ENCODE measurements at regions not wholly inside any gene's neighbourhood (a gene's known extent, or its start where the extent isn't known, plus 50 kb on each side); places are given as distances from the start of the nearest gene placed in this dataset.

- H3K4me3 Mint-ChIP-seq: no peak overlapping the region
- no peaks in the 10 kb centered on the region for H3K9me3 Mint-ChIP-seq (ENCODE audit: low read depth)
- no peaks in the 10 kb centered on the region for H3K36me3 Mint-ChIP-seq
- no peaks in the 10 kb centered on the region for H3K4me1 Mint-ChIP-seq (ENCODE audit: low read depth)
- peaks cover 9% of the 10 kb centered on the region for H3K27me3 Mint-ChIP-seq
- H3K27ac Mint-ChIP-seq: no peak overlapping the region
These were observed 448.9 kb downstream of the MED10 start for GRCh38 chr5:5929291-5930020.

DNA sequence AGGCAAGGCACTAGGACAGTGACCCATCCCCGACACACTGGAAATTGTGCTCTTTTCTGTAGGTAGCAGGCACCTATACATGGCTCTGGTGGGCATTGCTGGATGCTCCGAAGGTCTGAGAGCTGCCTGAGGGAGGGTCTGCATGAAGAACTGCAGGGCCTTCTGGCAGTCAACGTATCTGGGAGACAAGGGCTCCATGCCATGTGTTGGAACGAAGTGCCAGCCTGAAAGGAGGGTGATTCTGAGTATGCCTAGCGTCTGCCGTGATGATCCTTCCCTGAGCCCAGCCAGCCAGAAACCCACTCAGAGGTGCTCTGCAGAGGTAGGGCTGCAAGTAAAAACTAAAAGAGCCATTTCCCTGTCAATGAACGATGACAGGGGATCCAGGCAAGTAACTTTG, 453.2 kb downstream of the MED10 start:
- H3K9me3 Mint-ChIP-seq (ENCODE audit: low read depth): no peaks in the 10 kb centered on the region
- H3K4me3 Mint-ChIP-seq: no peak overlapping the region
- H3K27ac Mint-ChIP-seq: no peak overlapping the region
- H3K27me3 Mint-ChIP-seq: peaks cover 5% of the 10 kb centered on the region
- no peaks in the 10 kb centered on the region for H3K36me3 Mint-ChIP-seq
- no peaks in the 10 kb centered on the region for H3K4me1 Mint-ChIP-seq (ENCODE audit: low read depth)

DNA sequence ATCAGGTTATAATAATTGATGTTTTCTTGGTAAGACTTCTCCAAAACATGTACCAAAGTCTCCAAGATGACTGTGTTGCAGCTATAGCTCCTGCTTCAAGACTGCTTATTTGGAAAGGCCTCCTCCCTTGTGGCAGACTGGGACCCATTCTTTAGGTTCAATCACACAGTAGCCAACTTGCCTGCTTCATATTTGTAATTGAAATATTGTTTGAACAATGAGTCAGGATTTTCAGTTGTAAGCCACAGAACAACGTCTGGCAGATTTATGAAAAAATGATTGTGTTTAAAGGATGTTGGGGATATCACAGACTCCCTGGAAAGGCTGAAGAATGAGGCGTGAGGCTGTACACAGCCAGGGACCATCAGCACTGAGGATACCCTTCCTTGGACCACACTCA, 458.9 kb downstream of the MED10 start:
- Mint-ChIP-seq H3K27me3 (no peaks in the 10 kb centered on the region), H3K27ac (no peak overlapping the region), H3K9me3 (ENCODE audit: low read depth) (no peaks in the 10 kb centered on the region), H3K36me3 (no peaks in the 10 kb centered on the region), H3K4me1 (ENCODE audit: low read depth) (no peaks in the 10 kb centered on the region), H3K4me3 (no peak overlapping the region)

DNA sequence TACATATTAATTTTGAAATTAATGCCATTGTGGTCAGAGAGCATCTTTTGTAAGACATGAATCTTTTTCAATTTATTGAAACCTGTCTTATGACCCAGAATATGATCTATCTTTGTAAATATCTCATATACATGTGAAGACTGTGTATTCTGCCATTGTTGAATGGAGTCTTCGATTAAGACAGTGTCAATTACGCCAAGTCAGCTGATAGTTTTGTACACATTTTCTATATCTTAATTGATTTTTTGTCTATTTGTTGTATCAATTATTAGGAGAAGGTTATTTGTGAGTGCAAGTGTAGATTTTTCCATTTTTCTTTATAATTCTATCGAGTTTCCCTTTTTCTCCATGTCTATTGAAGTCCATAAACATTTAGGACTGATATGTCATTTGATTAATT, 471.6 kb downstream of the MED10 start:
- no peaks in the 10 kb centered on the region for H3K36me3 Mint-ChIP-seq
- no peaks in the 10 kb centered on the region for H3K9me3 Mint-ChIP-seq (ENCODE audit: low read depth)
- peaks cover 4% of the 10 kb centered on the region for H3K27me3 Mint-ChIP-seq
- H3K4me1 Mint-ChIP-seq (ENCODE audit: low read depth): no peaks in the 10 kb centered on the region
- H3K27ac Mint-ChIP-seq: no peak overlapping the region
- H3K4me3 Mint-ChIP-seq: no peak overlapping the region

DNA sequence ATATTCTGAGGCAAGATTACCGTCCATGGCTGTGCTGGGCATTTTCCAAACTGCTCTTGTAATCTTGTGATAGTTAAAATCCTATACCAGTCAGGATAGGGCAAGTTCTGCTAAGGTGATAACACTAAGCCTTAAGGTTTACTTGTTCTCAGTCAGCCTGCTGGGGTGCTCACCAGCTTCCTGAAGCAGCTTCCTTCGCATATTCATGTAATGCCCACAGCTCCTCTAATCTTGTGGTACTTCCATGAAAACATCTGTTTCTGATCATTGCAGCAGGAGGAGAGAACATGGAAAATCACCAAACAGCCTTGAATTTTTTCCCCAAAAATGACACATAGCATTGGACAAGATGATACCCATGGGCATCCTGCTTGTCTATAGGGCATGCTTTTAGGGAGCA, 473.2 kb downstream of the MED10 start:
- Mint-ChIP-seq H3K4me1 (ENCODE audit: low read depth) (no peaks in the 10 kb centered on the region), H3K4me3 (no peak overlapping the region), H3K27me3 (peaks cover 4% of the 10 kb centered on the region), H3K9me3 (ENCODE audit: low read depth) (no peaks in the 10 kb centered on the region), H3K36me3 (no peaks in the 10 kb centered on the region), H3K27ac (no peak overlapping the region)

- no peak overlapping the region for H3K4me3 Mint-ChIP-seq
These were observed 474.2 kb downstream of the MED10 start for GRCh38 chr5:5904113-5904512.

DNA sequence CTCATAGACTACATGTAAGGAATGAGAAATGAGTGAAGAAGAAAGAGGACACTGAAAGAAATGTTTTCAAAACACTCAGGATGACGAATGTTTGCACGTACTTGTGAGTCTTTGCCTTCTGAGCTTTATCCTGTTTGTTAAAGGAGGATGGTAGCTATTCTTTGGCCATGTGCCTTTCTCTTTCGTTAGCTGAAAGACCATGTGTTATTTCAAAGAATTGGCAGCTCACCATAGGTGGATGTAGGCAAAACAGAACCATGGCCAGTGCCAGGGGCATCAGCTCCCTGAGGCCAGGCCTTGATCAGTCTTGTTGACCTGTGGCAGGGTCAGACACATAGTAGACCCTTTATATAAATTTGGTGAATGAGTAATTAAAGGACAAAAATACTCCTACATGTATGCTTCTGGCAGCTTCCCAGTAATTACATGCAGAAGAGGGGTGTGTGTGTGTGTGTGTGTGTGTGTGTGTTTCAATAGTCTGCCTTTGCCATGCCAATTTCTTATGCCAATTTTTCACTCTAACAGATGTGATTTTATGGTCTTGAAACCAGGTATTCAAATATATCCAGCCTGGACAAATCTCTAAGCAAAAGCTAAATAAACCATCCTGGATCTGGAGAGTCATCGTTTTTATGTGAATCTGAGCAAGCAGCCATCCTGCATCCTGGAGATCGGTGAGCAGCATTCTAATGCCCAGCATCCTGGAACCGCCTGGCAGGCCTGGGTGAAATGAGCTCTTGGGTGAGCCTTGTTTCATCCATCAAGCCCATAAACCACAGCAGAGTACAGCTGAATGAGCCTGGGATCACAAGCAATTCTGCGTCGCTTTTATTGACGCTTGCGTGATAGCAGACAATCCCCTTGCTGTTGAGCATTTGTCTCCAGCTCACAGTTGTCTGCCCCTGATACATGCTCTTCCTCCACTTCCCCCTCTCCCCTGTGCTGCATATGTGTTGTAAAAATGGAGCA, 475.4 kb downstream of the MED10 start:
- H3K36me3 Mint-ChIP-seq: no peaks in the 10 kb centered on the region
- H3K27me3 Mint-ChIP-seq: peaks cover 4% of the 10 kb centered on the region
- H3K4me3 Mint-ChIP-seq: no peak overlapping the region
- H3K9me3 Mint-ChIP-seq (ENCODE audit: low read depth): no peaks in the 10 kb centered on the region
- H3K27ac Mint-ChIP-seq: no peak overlapping the region
- H3K4me1 Mint-ChIP-seq (ENCODE audit: low read depth): no peaks in the 10 kb centered on the region

More at GRCh38 chr5:5904113-5904512, 474.2 kb downstream of the MED10 start:
- Mint-ChIP-seq H3K9me3 (ENCODE audit: low read depth) (no peaks in the 10 kb centered on the region), H3K27ac (no peak overlapping the region), H3K4me1 (ENCODE audit: low read depth) (no peaks in the 10 kb centered on the region), H3K27me3 (peaks cover 6% of the 10 kb centered on the region), H3K36me3 (no peaks in the 10 kb centered on the region)

GRCh38 chr5:5900350-5900749, 477.9 kb downstream of the ICE1 start:
- Mint-ChIP-seq H3K27me3 (peaks cover 2% of the 10 kb centered on the region), H3K4me1 (ENCODE audit: low read depth) (no peaks in the 10 kb centered on the region), H3K27ac (no peak overlapping the region), H3K9me3 (ENCODE audit: low read depth) (no peaks in the 10 kb centered on the region), H3K36me3 (no peaks in the 10 kb centered on the region), H3K4me3 (no peak overlapping the region)

- Mint-ChIP-seq H3K4me1 (ENCODE audit: low read depth) (no peaks in the 10 kb centered on the region), H3K27ac (no peak overlapping the region), H3K4me3 (no peak overlapping the region), H3K36me3 (no peaks in the 10 kb centered on the region), H3K27me3 (peaks cover 2% of the 10 kb centered on the region), H3K9me3 (ENCODE audit: low read depth) (no peaks in the 10 kb centered on the region)
These were observed 477.2 kb downstream of the ICE1 start for GRCh38 chr5:5899716-5900115.

DNA sequence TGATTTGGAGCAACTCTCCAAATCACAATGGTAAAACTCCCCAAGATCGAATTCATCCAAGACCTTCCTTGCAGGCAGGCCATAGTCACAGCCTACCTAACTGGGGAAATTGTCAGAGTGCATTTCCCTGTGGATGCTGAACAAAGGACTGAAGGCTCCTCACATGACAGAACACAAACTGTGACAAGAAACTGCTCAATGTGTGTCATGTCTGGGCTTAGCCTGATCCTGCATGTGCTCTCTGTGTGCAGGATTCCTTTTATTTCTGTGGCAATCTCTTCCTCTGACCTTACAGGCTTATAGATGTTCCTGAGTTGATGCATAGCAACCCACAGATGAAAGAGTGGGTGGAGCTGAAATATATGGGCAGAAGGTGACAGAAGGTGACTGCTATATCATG, 465.8 kb downstream of the ICE1 start:
- Mint-ChIP-seq H3K36me3 (no peaks in the 10 kb centered on the region), H3K27me3 (peaks cover 16% of the 10 kb centered on the region), H3K4me1 (ENCODE audit: low read depth) (peaks cover 2% of the 10 kb centered on the region), H3K27ac (no peak overlapping the region), H3K4me3 (no peak overlapping the region), H3K9me3 (ENCODE audit: low read depth) (no peaks in the 10 kb centered on the region)

- H3K27me3 Mint-ChIP-seq: peaks cover 16% of the 10 kb centered on the region
- H3K36me3 Mint-ChIP-seq: no peaks in the 10 kb centered on the region
- peaks cover 2% of the 10 kb centered on the region for H3K4me1 Mint-ChIP-seq (ENCODE audit: low read depth)
- no peak overlapping the region for H3K27ac Mint-ChIP-seq
- no peaks in the 10 kb centered on the region for H3K9me3 Mint-ChIP-seq (ENCODE audit: low read depth)
- no peak overlapping the region for H3K4me3 Mint-ChIP-seq
These were observed 465.4 kb downstream of the ICE1 start for GRCh38 chr5:5887833-5888232.

DNA sequence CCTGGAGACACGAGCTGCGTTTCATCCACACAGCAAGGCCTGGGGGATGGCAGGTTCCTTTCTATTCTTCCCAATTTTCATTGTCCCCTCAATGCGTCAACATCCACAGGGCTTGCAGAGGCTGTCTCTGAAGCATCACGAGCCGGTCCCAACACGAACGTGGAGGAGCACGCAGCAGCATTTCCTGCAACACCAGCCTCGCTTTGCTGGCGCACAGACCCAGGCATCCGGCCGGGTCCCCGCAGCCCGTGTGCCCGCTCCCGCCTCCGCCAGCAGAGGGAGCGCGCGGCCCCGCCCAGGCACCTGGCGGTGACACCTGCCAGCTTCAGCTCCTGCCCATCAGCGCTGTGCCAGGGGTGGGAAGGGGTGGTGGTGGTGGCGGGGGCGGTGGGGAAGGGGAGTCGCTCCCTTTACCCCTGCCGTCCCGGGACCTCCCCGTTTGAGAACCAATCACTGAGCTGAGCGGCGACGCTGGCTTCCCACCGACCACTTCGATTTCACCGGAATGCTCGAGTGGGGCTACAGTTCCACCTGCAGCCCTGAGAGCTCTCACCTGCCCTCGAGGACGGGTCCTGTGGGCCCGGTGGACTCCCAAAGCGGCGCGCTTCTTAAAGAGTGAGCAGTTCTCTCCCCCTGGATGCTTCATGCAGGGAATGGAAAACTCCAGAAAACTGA, 464.5 kb downstream of the ICE1 start:
- Mint-ChIP-seq H3K27ac (no peak overlapping the region), H3K27me3 (peaks cover 16% of the 10 kb centered on the region)

DNA sequence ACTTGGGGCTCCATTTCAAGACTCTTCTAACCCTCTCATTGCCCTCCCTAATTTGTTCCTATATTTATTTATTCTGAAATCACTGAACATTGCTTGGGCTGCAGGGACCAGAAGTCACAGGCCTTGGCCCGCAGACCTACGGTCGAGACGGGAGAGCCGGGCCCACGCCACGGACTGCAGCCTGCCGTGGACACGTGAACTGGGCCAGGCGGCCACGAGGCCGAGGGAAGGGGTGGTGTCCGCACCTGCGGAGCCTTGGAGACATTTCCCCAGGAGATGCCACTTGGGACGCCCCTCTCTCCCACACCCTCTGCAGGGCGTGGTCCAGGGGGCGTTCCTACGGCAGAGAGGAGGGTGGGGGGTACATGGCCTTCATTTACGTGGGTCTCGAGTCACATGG, 463.9 kb downstream of the ICE1 start:
- no peaks in the 10 kb centered on the region for H3K36me3 Mint-ChIP-seq
- no peaks in the 10 kb centered on the region for H3K9me3 Mint-ChIP-seq (ENCODE audit: low read depth)
- H3K27me3 Mint-ChIP-seq: peaks cover 16% of the 10 kb centered on the region
- H3K4me1 Mint-ChIP-seq (ENCODE audit: low read depth): peaks cover 2% of the 10 kb centered on the region
- H3K4me3 Mint-ChIP-seq: no peak overlapping the region
- no peak overlapping the region for H3K27ac Mint-ChIP-seq

More for the DNA sequence above, 464.5 kb downstream of the ICE1 start:
- Mint-ChIP-seq H3K4me1 (ENCODE audit: low read depth) (peaks cover 2% of the 10 kb centered on the region), H3K36me3 (no peaks in the 10 kb centered on the region), H3K9me3 (ENCODE audit: low read depth) (no peaks in the 10 kb centered on the region), H3K4me3 (no peak overlapping the region)

DNA sequence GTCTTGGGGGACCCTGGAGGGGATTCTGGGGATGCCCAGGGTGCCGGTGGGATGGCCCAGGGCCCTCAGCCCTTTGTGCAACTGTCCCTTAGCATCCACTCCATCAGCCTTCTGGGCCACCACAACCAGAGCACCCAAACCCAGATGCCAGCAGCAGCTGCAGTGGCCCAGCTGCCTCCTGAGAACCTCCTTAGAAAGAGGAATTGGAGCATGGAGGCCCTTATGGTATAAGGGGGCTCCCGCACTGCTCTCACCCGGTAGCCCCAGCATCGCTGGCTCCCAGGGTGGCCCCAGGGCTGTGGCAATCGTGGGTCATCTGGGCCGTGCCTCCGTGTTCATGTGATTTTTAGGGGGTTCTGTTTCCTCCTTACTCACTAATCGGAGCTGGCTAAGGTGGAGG, 463.3 kb downstream of the ICE1 start:
- Mint-ChIP-seq H3K4me3 (no peak overlapping the region), H3K27me3 (peaks cover 14% of the 10 kb centered on the region), H3K36me3 (no peaks in the 10 kb centered on the region), H3K9me3 (ENCODE audit: low read depth) (no peaks in the 10 kb centered on the region), H3K4me1 (ENCODE audit: low read depth) (peaks cover 2% of the 10 kb centered on the region), H3K27ac (no peak overlapping the region)

DNA sequence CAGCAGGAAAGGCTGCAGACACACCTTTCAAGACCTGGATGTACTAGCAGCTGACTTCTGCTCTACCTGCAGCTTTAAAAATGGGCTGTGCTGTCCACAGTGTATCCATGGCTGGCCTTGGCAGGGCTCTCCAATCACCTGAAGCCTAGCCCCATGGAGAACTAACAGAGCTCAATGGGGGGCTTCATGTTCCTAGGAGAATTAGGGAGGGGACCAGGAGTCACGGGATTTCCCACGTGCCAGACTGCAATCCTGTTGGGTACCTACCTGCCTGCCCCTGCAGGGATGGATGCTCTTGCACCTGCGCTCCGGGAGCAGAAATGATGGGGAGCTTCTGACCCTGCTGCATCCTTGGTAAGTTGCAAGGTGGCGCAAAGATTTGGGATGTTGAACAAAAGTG, 462.1 kb downstream of the ICE1 start:
- Mint-ChIP-seq H3K9me3 (ENCODE audit: low read depth) (no peaks in the 10 kb centered on the region), H3K27ac (no peak overlapping the region), H3K36me3 (no peaks in the 10 kb centered on the region), H3K4me1 (ENCODE audit: low read depth) (peaks cover 2% of the 10 kb centered on the region), H3K27me3 (peaks cover 23% of the 10 kb centered on the region), H3K4me3 (no peak overlapping the region)
